ENCODE measurements at regions not wholly inside any gene's neighbourhood (a gene's known extent, or its start where the extent isn't known, plus 50 kb on each side); places are given as distances from the start of the nearest gene placed in this dataset.
"Not testable (repeated sequence)": the region's sequence is repeated elsewhere in the genome, so short reads cannot be mapped to it uniquely, and the experiment has no call there.

GRCh38 chr6:167558246-167559177 is 233.6 kb downstream of the TTLL2 start:
- Histone ChIP-seq H3K9me3 (ENCODE audit: low read depth) (no peaks in the 10 kb centered on the region), H3K4me3 (no peak overlapping the region), H3K27ac (no peak overlapping the region), H3K9me2 (ENCODE audit: insufficient read depth) (no peaks in the 10 kb centered on the region), H3K9ac (no peak overlapping the region), H3K27me3 (replicated peaks; ENCODE audit: insufficient read depth) (no peaks in the 10 kb centered on the region), H3K4me2 (ENCODE audit: unreplicated experiment) (no peak overlapping the region), H3K4me1 (ENCODE audit: insufficient read depth) (no peaks in the 10 kb centered on the region), H3K79me2 (ENCODE audit: insufficient read depth) (no peaks in the 10 kb centered on the region), H3K36me3 (ENCODE audit: low read depth) (no peaks in the 10 kb centered on the region), H2AFZ (no peak overlapping the region), H4K20me1 (ENCODE audit: insufficient read depth) (no peaks in the 10 kb centered on the region), H3F3A (ENCODE audit: insufficient read depth) (no peaks in the 10 kb centered on the region)
- TF ChIP-seq EZH2phosphoT487 (IDR thresholded peaks at IDR 0.05; ENCODE audit: insufficient read depth, low read depth), result no peak
- no peak for TF ChIP-seq EZH2 (IDR thresholded peaks at IDR 0.05; ENCODE audit: insufficient read depth, poor library complexity, severe bottlenecking)
- in situ Hi-C loops (cut with MboI), result no loop called here
- no peak for DNase-seq
- 33 to 45% methylated on average over 14 of the region's 14 CpGs for whole genome bisulfite sequencing, 2 experiments (ENCODE audit: low coverage in 1 of 2, low lambda C conversion rate in 2 of 2, missing lambda C conversion rate in 2 of 2)

- H3K4me2 ChIP-seq (ENCODE audit: unreplicated experiment), result no peak overlapping the region
- WGBS, 2 experiments (ENCODE audit: low coverage in 1 of 2, low lambda C conversion rate in 2 of 2, missing lambda C conversion rate in 2 of 2), result 35 to 46% methylated on average over 15 of the region's 15 CpGs
- H4K20me1 ChIP-seq (ENCODE audit: insufficient read depth), result no peaks in the 10 kb centered on the region
- no peaks in the 10 kb centered on the region for H3K9me2 ChIP-seq (ENCODE audit: insufficient read depth)
- no peak overlapping the region for H3K27ac ChIP-seq
- TF ChIP-seq EZH2phosphoT487 (IDR thresholded peaks at IDR 0.05; ENCODE audit: insufficient read depth, low read depth) (no peak), EZH2 (IDR thresholded peaks at IDR 0.05; ENCODE audit: insufficient read depth, poor library complexity, severe bottlenecking) (no peak)
- no peaks in the 10 kb centered on the region for H3F3A ChIP-seq (ENCODE audit: insufficient read depth)
- no peak overlapping the region for H3K4me3 ChIP-seq
- no peaks in the 10 kb centered on the region for H3K79me2 ChIP-seq (ENCODE audit: insufficient read depth)
- H2AFZ ChIP-seq, result no peak overlapping the region
- no peaks in the 10 kb centered on the region for H3K27me3 ChIP-seq (replicated peaks; ENCODE audit: insufficient read depth)
- DNase-seq, result no peak
- no peaks in the 10 kb centered on the region for H3K4me1 ChIP-seq (ENCODE audit: insufficient read depth)
- no peaks in the 10 kb centered on the region for H3K9me3 ChIP-seq (ENCODE audit: low read depth)
- no peak overlapping the region for H3K9ac ChIP-seq
- in situ Hi-C loops (cut with MboI), result no loop called here
- no peaks in the 10 kb centered on the region for H3K36me3 ChIP-seq (ENCODE audit: low read depth)
These were observed 235.0 kb downstream of the TTLL2 start for GRCh38 chr6:167559675-167560479.

GRCh38 chr6:167560673-167561569 is 236.0 kb downstream of the TTLL2 start:
- TF ChIP-seq EZH2phosphoT487 (IDR thresholded peaks at IDR 0.05; ENCODE audit: insufficient read depth, low read depth) (no peak), EZH2 (IDR thresholded peaks at IDR 0.05; ENCODE audit: insufficient read depth, poor library complexity, severe bottlenecking) (no peak)

GRCh38 chr6:167562862-167563261 is 238.0 kb downstream of the TTLL2 start:
- H3K4me1 ChIP-seq (ENCODE audit: insufficient read depth); H3F3A ChIP-seq (ENCODE audit: insufficient read depth); H3K4me2 ChIP-seq (ENCODE audit: unreplicated experiment); H3K27me3 ChIP-seq (replicated peaks; ENCODE audit: insufficient read depth); H3K79me2 ChIP-seq (ENCODE audit: insufficient read depth); H3K27ac ChIP-seq; H3K36me3 ChIP-seq (ENCODE audit: low read depth); H2AFZ ChIP-seq; H3K9me3 ChIP-seq (ENCODE audit: low read depth); H3K9ac ChIP-seq; DNase-seq; H3K9me2 ChIP-seq (ENCODE audit: insufficient read depth); in situ Hi-C loops (cut with MboI); H3K4me3 ChIP-seq; H4K20me1 ChIP-seq (ENCODE audit: insufficient read depth): not testable (repeated sequence)
- WGBS, 2 experiments (ENCODE audit: low coverage in 1 of 2, low lambda C conversion rate in 2 of 2, missing lambda C conversion rate in 2 of 2), result 28% methylated on average over 6 of the region's 6 CpGs; no CpG with 5 or more reads in 1 of the 2 experiments

More at GRCh38 chr6:167560673-167561569, 236.0 kb downstream of the TTLL2 start:
- Histone ChIP-seq H3K4me2 (ENCODE audit: unreplicated experiment) (no peak overlapping the region), H3K4me3 (no peak overlapping the region), H3K9me3 (ENCODE audit: low read depth) (no peaks in the 10 kb centered on the region), H3K79me2 (ENCODE audit: insufficient read depth) (no peaks in the 10 kb centered on the region), H3K27ac (no peak overlapping the region), H2AFZ (no peak overlapping the region), H3K9me2 (ENCODE audit: insufficient read depth) (no peaks in the 10 kb centered on the region), H3K9ac (no peak overlapping the region), H3K27me3 (replicated peaks; ENCODE audit: insufficient read depth) (no peaks in the 10 kb centered on the region), H4K20me1 (ENCODE audit: insufficient read depth) (no peaks in the 10 kb centered on the region), H3K4me1 (ENCODE audit: insufficient read depth) (no peaks in the 10 kb centered on the region), H3K36me3 (ENCODE audit: low read depth) (no peaks in the 10 kb centered on the region), H3F3A (ENCODE audit: insufficient read depth) (no peaks in the 10 kb centered on the region)
- in situ Hi-C loops (cut with MboI), result no loop called here
- WGBS, 2 experiments (ENCODE audit: low coverage in 1 of 2, low lambda C conversion rate in 2 of 2, missing lambda C conversion rate in 2 of 2), result 42 to 48% methylated on average over 13 of the region's 13 CpGs
- no peak for DNase-seq

Measured in GM23248 (cell line).